ENCODE measurements at regions not wholly inside any gene's neighbourhood (a gene's known extent, or its start where the extent isn't known, plus 50 kb on each side); places are given as distances from the start of the nearest gene placed in this dataset.
"Not testable (repeated sequence)": the region's sequence is repeated elsewhere in the genome, so short reads cannot be mapped to it uniquely, and the experiment has no call there.

GRCh38 chr5:131005963-131006684, 158.9 kb downstream of the HINT1 start:
- DNase-seq (ENCODE audit: low spot score) = no peak

- DNase-seq (ENCODE audit: low spot score) = no peak
Measured at GRCh38 chr5:131001507-131001906, 163.5 kb downstream of the HINT1 start.

- DNase-seq (ENCODE audit: low spot score) = no peak
Measured at GRCh38 chr5:131000289-131000688, 164.8 kb downstream of the HINT1 start.

GRCh38 chr5:130996720-130997119, 168.3 kb downstream of the HINT1 start:
- DNase-seq (ENCODE audit: low spot score) = not testable (repeated sequence)

GRCh38 chr5:130995851-130996250, 169.2 kb downstream of the HINT1 start:
- no peak for DNase-seq (ENCODE audit: low spot score)

- no peak for DNase-seq (ENCODE audit: low spot score)
Measured at GRCh38 chr5:130995254-130995515, 169.9 kb downstream of the HINT1 start.

- no peak for DNase-seq (ENCODE audit: low spot score)
Measured at GRCh38 chr5:130994496-130995253, 170.4 kb downstream of the HINT1 start.

- no peak for DNase-seq (ENCODE audit: low spot score)
Measured at GRCh38 chr5:130992621-130993020, 172.4 kb downstream of the HINT1 start.

- DNase-seq (ENCODE audit: low spot score) = peak; percentile 99
Measured at GRCh38 chr5:130992095-130992494, 173.0 kb downstream of the HINT1 start.

- DNase-seq (ENCODE audit: low spot score) = no peak
Measured at GRCh38 chr5:130985776-130986175, 179.3 kb downstream of the HINT1 start.

- no peak for DNase-seq (ENCODE audit: low spot score)
Measured at GRCh38 chr5:130981663-130982062, 183.4 kb downstream of the HINT1 start.

- peak; percentile 77 for DNase-seq (ENCODE audit: low spot score)
Measured at GRCh38 chr5:130978475-130978874, 186.6 kb downstream of the HINT1 start.

GRCh38 chr5:130976493-130976892, 188.6 kb downstream of the HINT1 start:
- no peak for DNase-seq (ENCODE audit: low spot score)

GRCh38 chr5:130975847-130976246, 189.2 kb downstream of the HINT1 start:
- no peak for DNase-seq (ENCODE audit: low spot score)

GRCh38 chr5:130975299-130975698, 189.8 kb downstream of the HINT1 start:
- DNase-seq (ENCODE audit: low spot score) = no peak

GRCh38 chr5:130974021-130974683, 190.9 kb downstream of the HINT1 start:
- DNase-seq (ENCODE audit: low spot score) = peak; percentile 95

GRCh38 chr5:130966990-130967525, 198.0 kb downstream of the HINT1 start:
- DNase-seq (ENCODE audit: low spot score) = no peak

GRCh38 chr5:130965920-130966319, 199.1 kb downstream of the HINT1 start:
- DNase-seq (ENCODE audit: low spot score) = no peak

GRCh38 chr5:130965360-130965759, 199.7 kb downstream of the HINT1 start:
- DNase-seq (ENCODE audit: low spot score) = no peak

GRCh38 chr5:130964231-130965202, 200.5 kb downstream of the HINT1 start:
- DNase-seq (ENCODE audit: low spot score) = peak; percentile 91

- no peak for DNase-seq (ENCODE audit: low spot score)
Measured at GRCh38 chr5:130963798-130964197, 201.3 kb downstream of the HINT1 start.
